OCI-LY7 (cell line): ENCODE measurements at regions not wholly inside any gene's neighbourhood (a gene's known extent, or its start where the extent isn't known, plus 50 kb on each side); places are given as distances from the start of the nearest gene placed in this dataset.

Experiments used
- BruUV-seq: library from RNA; stranded (reverse); fragments of 400-500 nt; replicated peaks from 2 replicates; lab custom pipeline; 2021; lab: Mats Ljungman, UMichigan
- CTCF ChIA-PET: fragments of 300-600 bp; sonication (Branson Sonifier 250); formaldehyde crosslinking; loops from one replicate; lab custom pipeline; 2022; ENCODE audit warnings: antibody characterized with exemption; ENCODE audit not compliant: unreplicated experiment; lab: Charles Lee
- POLR2A ChIA-PET: fragments of 300-600 bp; sonication (Branson Sonifier 250); formaldehyde crosslinking; loops from one replicate; lab custom pipeline; 2022; ENCODE audit warnings: antibody characterized with exemption; lab: Charles Lee
- DNase-seq: peaks from one replicate; pipeline ENCODE4 v3.0.0-alpha.2; 2015; ENCODE audit warnings: low spot score
- H2AFZ ChIP-seq: fragments of 200-600 bp; sonication (generic), shearing (Covaris generic); 2 replicates; pipeline ENCODE4 v1.6.1; 2014; ENCODE audit warnings: mild to moderate bottlenecking, antibody characterized with exemption, low read length, moderate library complexity
- H3K27ac ChIP-seq: fragments of 200-600 bp; sonication (generic); 2 replicates; pipeline ENCODE4 v1.5.1; 2014; ENCODE audit warnings: mixed run types, low read depth, mild to moderate bottlenecking, moderate library complexity, low read length, inconsistent platforms; ENCODE audit not compliant: poor library complexity, severe bottlenecking
- H3K36me3 ChIP-seq: fragments of 200-600 bp; sonication (generic); 2 replicates; pipeline ENCODE4 v1.6.1; 2014; ENCODE audit warnings: mild to moderate bottlenecking, antibody characterized with exemption, low read length, moderate library complexity, mixed read lengths; ENCODE audit not compliant: insufficient read depth
- H3K4me1 ChIP-seq: fragments of 200-600 bp; sonication (generic); 2 replicates; pipeline ENCODE4 v1.5.1; 2014; ENCODE audit warnings: mild to moderate bottlenecking, low read length; ENCODE audit not compliant: insufficient read depth, poor library complexity, severe bottlenecking
- H3K4me2 ChIP-seq: fragments of 200-600 bp; sonication (generic); 2 replicates; pipeline ENCODE4 v1.6.1; 2014; ENCODE audit warnings: mild to moderate bottlenecking, low read length
- H3K4me3 ChIP-seq: fragments of 200-600 bp; sonication (generic); 2 replicates; pipeline ENCODE4 v1.5.1; 2014; ENCODE audit warnings: mild to moderate bottlenecking, low read depth, low read length; ENCODE audit not compliant: poor library complexity, severe bottlenecking
- H3K79me2 ChIP-seq: fragments of 200-600 bp; sonication (generic); 2 replicates; pipeline ENCODE4 v1.6.1; 2016; ENCODE audit warnings: low read depth, mild to moderate bottlenecking, low read length, moderate library complexity, mixed read lengths; ENCODE audit not compliant: insufficient read depth
- H3K9me2 ChIP-seq: fragments of 200-600 bp; sonication (generic); 2 replicates; pipeline ENCODE4 v1.6.1; 2016; ENCODE audit warnings: mild to moderate bottlenecking, low read length, mixed read lengths; ENCODE audit not compliant: insufficient read depth
- H3K9me3 ChIP-seq: fragments of 200-600 bp; sonication (generic); 2 replicates; pipeline ENCODE4 v1.6.1; 2014; ENCODE audit warnings: mild to moderate bottlenecking, mixed run types, low read length, mixed read lengths
- H4K20me1 ChIP-seq: fragments of 200-600 bp; sonication (generic); 2 replicates; pipeline ENCODE4 v1.6.1; 2014; ENCODE audit warnings: mild to moderate bottlenecking, antibody characterized with exemption, low read length, moderate library complexity, mixed read lengths; ENCODE audit not compliant: insufficient read depth
- EZH2phosphoT487 ChIP-seq: fragments of 200-600 bp; sonication (generic); IDR thresholded peaks from 2 replicates; pipeline ENCODE4 v1.6.1; 2018; ENCODE audit warnings: low read depth, borderline replicate concordance, mild to moderate bottlenecking, mixed run types, antibody characterized with exemption, low read length, moderate library complexity, mixed read lengths
- intact Hi-C: fragments of 100-400 bp; cut with micrococcal nuclease; formaldehyde crosslinking; loops from one replicate; pipeline ENCODE4 v1.10.0; 2022; ENCODE audit not compliant: unreplicated experiment
- TF ChIP-seq, protein P1 (sequence below): fragments of 200-600 bp; sonication (generic); conservative IDR thresholded peaks from 2 replicates; pipeline ENCODE4 v1.5.1; 2014; ENCODE audit warnings: mild to moderate bottlenecking, antibody characterized with exemption, low read length, moderate library complexity, mixed read lengths

DNA sequence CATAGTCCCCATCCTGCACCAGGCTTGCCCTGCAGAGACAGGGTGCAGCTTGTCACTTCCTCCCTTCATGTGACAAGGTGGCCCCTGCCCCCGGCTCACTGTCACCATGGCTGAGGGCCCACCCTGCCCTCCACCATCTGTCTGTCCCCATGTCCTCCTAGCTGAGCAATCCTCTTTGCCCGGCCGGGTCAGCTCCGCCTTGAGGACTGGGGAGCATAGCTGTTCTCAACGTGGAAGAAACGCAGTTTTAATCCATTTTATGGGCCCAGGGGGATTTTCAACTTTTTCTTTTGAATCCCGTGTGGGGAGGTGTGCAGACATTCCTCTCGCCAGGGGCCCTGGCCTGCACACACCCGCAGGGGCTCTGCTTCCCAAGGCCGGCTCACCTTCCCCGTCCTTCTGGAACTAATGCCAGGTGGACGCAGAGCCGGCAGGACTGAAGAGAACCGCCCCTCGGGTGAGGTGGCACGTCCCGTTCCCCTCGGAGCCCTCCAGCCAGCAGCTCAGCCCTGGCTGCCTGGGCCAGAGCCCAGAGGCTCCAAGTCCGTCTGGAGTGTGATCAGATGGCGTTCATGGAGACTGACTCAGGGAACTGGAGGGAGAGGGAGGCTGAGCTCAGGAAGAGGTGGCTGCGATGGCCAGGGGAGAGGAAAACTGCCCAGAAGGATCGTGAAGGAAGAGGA, 1108.7 kb downstream of the BRD1 start:
- Histone ChIP-seq H3K4me3 (no peak overlapping the region), H3K79me2 (no peaks in the 10 kb centered on the region), H3K4me2 (no peak overlapping the region), H4K20me1 (no peaks in the 10 kb centered on the region), H3K4me1 (no peaks in the 10 kb centered on the region), H3K9me2 (no peaks in the 10 kb centered on the region), H3K36me3 (no peaks in the 10 kb centered on the region), H3K9me3 (no peaks in the 10 kb centered on the region), H3K27ac (no peak overlapping the region), H2AFZ (no peak overlapping the region)
- no peak for DNase-seq
- no TSS peak for BruUV-seq
- CTCF ChIA-PET, result no interaction called here
- intact Hi-C loops, result no loop called here
- no peak for TF ChIP-seq EZH2phosphoT487
- TF ChIP-seq, protein P1, sequence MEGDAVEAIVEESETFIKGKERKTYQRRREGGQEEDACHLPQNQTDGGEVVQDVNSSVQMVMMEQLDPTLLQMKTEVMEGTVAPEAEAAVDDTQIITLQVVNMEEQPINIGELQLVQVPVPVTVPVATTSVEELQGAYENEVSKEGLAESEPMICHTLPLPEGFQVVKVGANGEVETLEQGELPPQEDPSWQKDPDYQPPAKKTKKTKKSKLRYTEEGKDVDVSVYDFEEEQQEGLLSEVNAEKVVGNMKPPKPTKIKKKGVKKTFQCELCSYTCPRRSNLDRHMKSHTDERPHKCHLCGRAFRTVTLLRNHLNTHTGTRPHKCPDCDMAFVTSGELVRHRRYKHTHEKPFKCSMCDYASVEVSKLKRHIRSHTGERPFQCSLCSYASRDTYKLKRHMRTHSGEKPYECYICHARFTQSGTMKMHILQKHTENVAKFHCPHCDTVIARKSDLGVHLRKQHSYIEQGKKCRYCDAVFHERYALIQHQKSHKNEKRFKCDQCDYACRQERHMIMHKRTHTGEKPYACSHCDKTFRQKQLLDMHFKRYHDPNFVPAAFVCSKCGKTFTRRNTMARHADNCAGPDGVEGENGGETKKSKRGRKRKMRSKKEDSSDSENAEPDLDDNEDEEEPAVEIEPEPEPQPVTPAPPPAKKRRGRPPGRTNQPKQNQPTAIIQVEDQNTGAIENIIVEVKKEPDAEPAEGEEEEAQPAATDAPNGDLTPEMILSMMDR, result no peak
- POLR2A ChIA-PET, result no interaction called here

DNA sequence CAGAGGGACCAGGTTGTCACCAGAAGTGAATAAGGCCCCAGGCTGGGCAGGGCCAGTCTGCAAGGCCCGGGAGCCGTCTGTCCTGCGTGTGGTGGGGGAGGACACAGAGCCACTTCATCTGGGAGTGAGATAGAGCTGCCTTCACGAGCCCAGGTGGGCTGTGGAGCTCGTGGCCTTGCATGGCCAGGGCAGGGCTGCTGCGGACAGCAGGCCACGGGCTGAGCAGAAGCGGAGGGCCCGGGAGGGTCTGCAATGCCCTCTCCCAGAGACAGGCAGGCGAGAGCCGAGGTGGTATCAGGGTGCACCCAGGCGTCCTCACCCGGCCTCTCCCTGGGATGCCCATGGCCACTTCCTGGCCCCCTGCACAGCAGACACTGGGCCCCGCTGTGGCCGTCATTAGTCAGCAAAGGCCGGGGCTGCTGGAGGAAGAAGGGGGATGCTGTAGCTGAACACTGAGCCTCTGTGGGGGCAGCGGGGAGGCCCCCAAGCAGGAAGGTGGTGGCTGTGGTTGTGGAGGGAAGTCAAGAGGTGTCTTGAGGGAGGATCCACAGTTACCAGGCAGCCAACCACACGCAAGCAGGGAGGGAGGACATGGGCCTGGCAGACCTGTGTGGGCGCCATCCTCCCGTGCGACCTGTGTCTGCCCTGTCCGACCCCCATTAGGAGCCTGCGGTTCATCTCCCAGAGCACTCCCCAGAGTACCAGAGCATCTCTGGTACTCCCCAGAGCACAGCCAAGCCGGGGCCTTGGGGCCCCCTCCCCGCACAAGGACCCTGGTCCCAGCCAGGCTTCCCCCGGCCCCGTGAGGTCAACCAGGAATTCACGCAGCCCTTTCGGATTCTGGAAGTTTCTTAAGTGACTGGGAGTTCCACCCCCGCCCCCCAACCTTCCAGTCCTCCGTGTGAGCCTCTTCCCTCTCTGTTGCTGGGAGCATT, 1109.5 kb downstream of the BRD1 start:
- POLR2A ChIA-PET, result no interaction called here
- TF ChIP-seq, protein P1, result no peak
- TF ChIP-seq EZH2phosphoT487, result no peak

More for the DNA sequence above, 1109.5 kb downstream of the BRD1 start:
- Histone ChIP-seq H2AFZ (no peak overlapping the region), H3K27ac (no peak overlapping the region), H3K4me1 (no peaks in the 10 kb centered on the region), H3K79me2 (no peaks in the 10 kb centered on the region), H3K4me2 (no peak overlapping the region), H3K9me2 (no peaks in the 10 kb centered on the region), H3K9me3 (no peaks in the 10 kb centered on the region), H3K4me3 (no peak overlapping the region), H4K20me1 (no peaks in the 10 kb centered on the region), H3K36me3 (no peaks in the 10 kb centered on the region)
- CTCF ChIA-PET, result no interaction called here
- DNase-seq, result no peak
- intact Hi-C loops, result no loop called here
- BruUV-seq, result no TSS peak
